ENCODE measurements at regions not wholly inside any gene's neighbourhood (a gene's known extent, or its start where the extent isn't known, plus 50 kb on each side); places are given as distances from the start of the nearest gene placed in this dataset.

DNA sequence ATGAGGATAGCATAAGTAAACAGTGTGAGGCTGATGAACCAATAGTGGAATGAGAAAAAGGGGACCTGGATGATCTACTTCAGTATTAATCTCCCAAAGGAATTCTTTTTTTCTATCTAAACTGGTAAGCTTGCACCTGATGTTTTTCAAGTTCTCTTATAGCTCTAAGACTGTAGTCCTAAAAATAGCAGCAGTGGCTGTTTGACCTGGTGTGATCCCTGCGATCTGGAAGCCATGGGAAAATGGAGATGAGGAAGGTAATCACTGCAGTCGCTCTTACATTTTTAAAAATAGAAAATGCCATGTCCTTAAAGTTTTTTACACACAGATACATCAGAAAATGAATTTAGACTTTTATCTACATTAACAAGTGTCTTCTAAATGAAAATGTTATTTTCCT lies 926.4 kb upstream of the SLC35B3 start:
- no peak overlapping the region for H3K4me3 Mint-ChIP-seq (ENCODE audit: low read depth, unreplicated experiment)
- no TSS peak for BruUV-seq (replicated peaks)
- no peaks in the 10 kb centered on the region for H3K9me3 Mint-ChIP-seq (ENCODE audit: low read depth, unreplicated experiment)
- H3K36me3 Mint-ChIP-seq (ENCODE audit: insufficient read depth, unreplicated experiment), result no peaks in the 10 kb centered on the region
- TF ChIP-seq, protein P1, sequence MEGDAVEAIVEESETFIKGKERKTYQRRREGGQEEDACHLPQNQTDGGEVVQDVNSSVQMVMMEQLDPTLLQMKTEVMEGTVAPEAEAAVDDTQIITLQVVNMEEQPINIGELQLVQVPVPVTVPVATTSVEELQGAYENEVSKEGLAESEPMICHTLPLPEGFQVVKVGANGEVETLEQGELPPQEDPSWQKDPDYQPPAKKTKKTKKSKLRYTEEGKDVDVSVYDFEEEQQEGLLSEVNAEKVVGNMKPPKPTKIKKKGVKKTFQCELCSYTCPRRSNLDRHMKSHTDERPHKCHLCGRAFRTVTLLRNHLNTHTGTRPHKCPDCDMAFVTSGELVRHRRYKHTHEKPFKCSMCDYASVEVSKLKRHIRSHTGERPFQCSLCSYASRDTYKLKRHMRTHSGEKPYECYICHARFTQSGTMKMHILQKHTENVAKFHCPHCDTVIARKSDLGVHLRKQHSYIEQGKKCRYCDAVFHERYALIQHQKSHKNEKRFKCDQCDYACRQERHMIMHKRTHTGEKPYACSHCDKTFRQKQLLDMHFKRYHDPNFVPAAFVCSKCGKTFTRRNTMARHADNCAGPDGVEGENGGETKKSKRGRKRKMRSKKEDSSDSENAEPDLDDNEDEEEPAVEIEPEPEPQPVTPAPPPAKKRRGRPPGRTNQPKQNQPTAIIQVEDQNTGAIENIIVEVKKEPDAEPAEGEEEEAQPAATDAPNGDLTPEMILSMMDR (IDR thresholded peaks at IDR 0.05; ENCODE audit: unreplicated experiment), result no peak
- H3K4me1 Mint-ChIP-seq (ENCODE audit: low read depth, unreplicated experiment), result no peaks in the 10 kb centered on the region
- intact Hi-C loops (cut with micrococcal nuclease; ENCODE audit: unreplicated experiment), result no loop called here
- CTCF ChIA-PET, result no interaction called here
- DNase-seq, result no peak
- no peaks in the 10 kb centered on the region for H3K27me3 Mint-ChIP-seq (ENCODE audit: unreplicated experiment)
- no peak overlapping the region for H3K27ac Mint-ChIP-seq (ENCODE audit: unreplicated experiment)

DNA sequence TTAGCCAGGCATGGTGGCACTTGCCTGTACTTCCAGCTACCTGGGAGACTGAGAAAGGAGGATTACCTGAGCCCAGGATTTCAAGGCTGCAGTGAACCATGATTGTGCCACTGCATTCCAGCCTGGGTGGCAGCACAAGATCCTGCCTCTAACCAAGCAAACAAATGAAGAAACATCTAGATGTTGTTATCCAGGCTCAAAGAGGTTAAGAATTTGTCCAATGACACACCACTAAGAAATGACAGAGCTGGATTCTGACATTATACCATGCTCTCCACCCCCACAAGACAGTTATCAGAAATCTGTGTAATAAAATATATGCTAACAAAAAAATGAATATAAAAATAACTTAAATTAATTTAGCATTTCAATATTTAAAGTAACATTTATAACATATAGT lies 925.5 kb upstream of the SLC35B3 start:
- H3K36me3 Mint-ChIP-seq (ENCODE audit: insufficient read depth, unreplicated experiment), result no peaks in the 10 kb centered on the region
- H3K27me3 Mint-ChIP-seq (ENCODE audit: unreplicated experiment), result no peaks in the 10 kb centered on the region
- H3K4me3 Mint-ChIP-seq (ENCODE audit: low read depth, unreplicated experiment), result no peak overlapping the region
- intact Hi-C loops (cut with micrococcal nuclease; ENCODE audit: unreplicated experiment), result no loop called here
- no peaks in the 10 kb centered on the region for H3K9me3 Mint-ChIP-seq (ENCODE audit: low read depth, unreplicated experiment)
- CTCF ChIA-PET, result no interaction called here
- H3K4me1 Mint-ChIP-seq (ENCODE audit: low read depth, unreplicated experiment), result no peaks in the 10 kb centered on the region
- H3K27ac Mint-ChIP-seq (ENCODE audit: unreplicated experiment), result no peak overlapping the region
- DNase-seq, result no peak
- TF ChIP-seq, protein P1 (IDR thresholded peaks at IDR 0.05; ENCODE audit: unreplicated experiment), result no peak
- BruUV-seq (replicated peaks), result no TSS peak

DNA sequence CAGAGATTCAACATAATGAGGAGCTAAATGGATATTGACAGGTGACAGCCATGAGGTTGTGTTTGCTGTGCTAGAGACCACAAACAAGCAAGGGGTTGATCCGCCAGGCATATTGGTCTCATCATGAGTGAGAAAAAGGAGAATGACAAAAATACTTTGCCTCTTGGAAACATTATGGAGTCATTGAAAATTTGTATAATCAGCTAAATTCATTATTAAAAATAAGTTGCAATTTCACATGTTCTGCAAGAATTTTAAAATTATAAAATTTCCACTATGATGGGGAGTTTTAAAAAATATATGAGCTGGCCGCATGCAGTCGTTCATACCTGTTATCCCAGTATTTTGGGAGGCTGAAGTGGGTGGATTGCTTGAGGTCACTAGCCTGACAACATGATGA lies 912.3 kb upstream of the SLC35B3 start:
- BruUV-seq (replicated peaks), result no TSS peak
- no peaks in the 10 kb centered on the region for H3K9me3 Mint-ChIP-seq (ENCODE audit: low read depth, unreplicated experiment)
- TF ChIP-seq, protein P1 (IDR thresholded peaks at IDR 0.05; ENCODE audit: unreplicated experiment), result no peak
- no peak for DNase-seq
- no peak overlapping the region for H3K4me3 Mint-ChIP-seq (ENCODE audit: low read depth, unreplicated experiment)
- no peak overlapping the region for H3K27ac Mint-ChIP-seq (ENCODE audit: unreplicated experiment)
- H3K4me1 Mint-ChIP-seq (ENCODE audit: low read depth, unreplicated experiment), result no peaks in the 10 kb centered on the region
- no peaks in the 10 kb centered on the region for H3K36me3 Mint-ChIP-seq (ENCODE audit: insufficient read depth, unreplicated experiment)
- H3K27me3 Mint-ChIP-seq (ENCODE audit: unreplicated experiment), result no peaks in the 10 kb centered on the region
- CTCF ChIA-PET, result no interaction called here
- intact Hi-C loops (cut with micrococcal nuclease; ENCODE audit: unreplicated experiment), result no loop called here

DNA sequence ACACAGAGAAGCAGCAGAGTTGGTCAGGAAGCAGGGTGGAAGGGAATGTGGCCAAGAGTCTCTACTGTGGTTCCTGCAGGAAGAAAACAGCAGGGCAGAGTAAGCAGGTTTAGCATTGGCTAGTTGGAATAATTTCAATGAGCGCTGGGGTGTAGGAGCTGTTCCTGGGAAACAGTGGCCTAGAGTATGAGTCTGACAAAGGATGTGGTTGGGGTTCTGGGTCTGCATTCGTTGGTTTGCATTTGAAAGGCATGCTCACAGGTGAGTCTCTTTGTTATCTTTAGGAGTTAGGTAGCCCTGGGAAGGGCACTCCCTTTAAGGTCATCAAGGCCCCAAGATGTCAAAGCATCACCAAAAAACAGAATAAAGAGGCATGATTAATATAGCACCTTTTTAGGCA lies 911.6 kb upstream of the SLC35B3 start:
- intact Hi-C loops (cut with micrococcal nuclease; ENCODE audit: unreplicated experiment), result no loop called here
- Mint-ChIP-seq H3K27ac (ENCODE audit: unreplicated experiment) (no peak overlapping the region), H3K4me1 (ENCODE audit: low read depth, unreplicated experiment) (no peaks in the 10 kb centered on the region), H3K36me3 (ENCODE audit: insufficient read depth, unreplicated experiment) (no peaks in the 10 kb centered on the region), H3K27me3 (ENCODE audit: unreplicated experiment) (no peaks in the 10 kb centered on the region), H3K4me3 (ENCODE audit: low read depth, unreplicated experiment) (no peak overlapping the region), H3K9me3 (ENCODE audit: low read depth, unreplicated experiment) (no peaks in the 10 kb centered on the region)
- CTCF ChIA-PET, result no interaction called here
- BruUV-seq (replicated peaks), result no TSS peak
- no peak for DNase-seq
- TF ChIP-seq, protein P1 (IDR thresholded peaks at IDR 0.05; ENCODE audit: unreplicated experiment), result no peak

DNA sequence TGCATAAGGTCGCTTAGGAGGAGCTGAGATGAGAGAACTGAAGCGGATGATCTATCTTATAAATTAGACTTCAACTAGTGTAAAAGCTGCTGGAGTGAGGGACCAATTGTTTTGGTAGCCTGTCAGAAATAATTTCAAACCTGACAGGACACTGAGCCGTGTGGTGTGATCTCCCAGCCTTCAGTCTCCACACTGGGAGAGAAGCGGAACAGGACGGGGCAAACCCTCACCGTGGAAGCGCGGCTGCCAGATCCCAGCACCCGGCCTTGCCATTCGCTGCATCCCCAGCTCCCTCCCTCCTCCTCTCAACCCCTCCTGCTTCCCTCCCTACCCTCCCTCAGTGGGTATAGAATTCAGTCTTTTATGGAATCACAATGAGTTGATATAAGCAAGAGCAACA lies 900.1 kb upstream of the SLC35B3 start:
- Mint-ChIP-seq H3K27ac (ENCODE audit: unreplicated experiment) (no peak overlapping the region), H3K4me3 (ENCODE audit: low read depth, unreplicated experiment) (no peak overlapping the region), H3K36me3 (ENCODE audit: insufficient read depth, unreplicated experiment) (no peaks in the 10 kb centered on the region), H3K27me3 (ENCODE audit: unreplicated experiment) (no peaks in the 10 kb centered on the region), H3K4me1 (ENCODE audit: low read depth, unreplicated experiment) (no peaks in the 10 kb centered on the region), H3K9me3 (ENCODE audit: low read depth, unreplicated experiment) (no peaks in the 10 kb centered on the region)
- DNase-seq, result no peak
- intact Hi-C loops (cut with micrococcal nuclease; ENCODE audit: unreplicated experiment), result no loop called here
- CTCF ChIA-PET, result no interaction called here
- BruUV-seq (replicated peaks), result no TSS peak
- TF ChIP-seq, protein P1 (IDR thresholded peaks at IDR 0.05; ENCODE audit: unreplicated experiment), result no peak
